A549 (cell line): ENCODE measurements at regions not wholly inside any gene's neighbourhood (a gene's known extent, or its start where the extent isn't known, plus 50 kb on each side); places are given as distances from the start of the nearest gene placed in this dataset.

Source experiments
- ATAC-seq, 2 experiments: fragments of 200-7000 bp in 1 of 2; fragments of >200 bp in 1 of 2; cut with Nextera tagmentation in 1 of 2; cut with Tn5 transposase in 1 of 2; 3 replicates each; pipeline versions ENCODE4 v1.8.0 to v1.9.1; 2018 to 2020; ENCODE audit warnings: mild to moderate bottlenecking in 1 of 2, moderate library complexity in 1 of 2
- CTCF ChIA-PET: fragments of 300-600 bp; sonication (Branson Sonifier 250); formaldehyde crosslinking; extraction: SDS; loops from one replicate; lab custom pipeline; 2021; ENCODE audit warnings: antibody characterized with exemption, inconsistent platforms; lab: Yijun Ruan, JAX
- POLR2A ChIA-PET: fragments of 350-600 bp; formaldehyde crosslinking; extraction: SDS; loops from one replicate; lab custom pipeline; 2021; ENCODE audit warnings: antibody characterized with exemption, inconsistent platforms; lab: Yijun Ruan, JAX
- DNase-seq, 2 experiments: peaks; one replicate each; pipeline versions ENCODE4 v3.0.0 to v3.0.0-alpha.2; 2011 to 2016; ENCODE audit warnings: low read depth in 1 of 2, low spot score in 1 of 2
- FAIRE-seq: peaks from 2 replicates; lab custom pipeline; 2011; peaks lifted over from hg19 to GRCh38; lab: Jason Lieb, UNC
- H3K27ac ChIP-seq, 2 experiments: fragments of >200 bp; sonication (Bioruptor Twin); formaldehyde crosslinking; 3 replicates each; pipeline ENCODE4 v1.5.1; 2016 to 2017
- H3K4me1 ChIP-seq: fragments of >200 bp; sonication (Bioruptor Twin); formaldehyde crosslinking; 3 replicates; pipeline ENCODE4 v1.6.1; 2016
- H3K4me2 ChIP-seq: fragments of >200 bp; sonication (Bioruptor Twin); formaldehyde crosslinking; 3 replicates; pipeline ENCODE4 v1.6.1; 2016
- H3K4me3 ChIP-seq: fragments of >200 bp; sonication (Bioruptor Twin); formaldehyde crosslinking; 3 replicates; pipeline ENCODE4 v1.5.1; 2016
- H3K9me3 ChIP-seq: fragments of >200 bp; sonication (Bioruptor Twin); formaldehyde crosslinking; 3 replicates; pipeline ENCODE4 v1.6.1; 2016
- BHLHE40 ChIP-seq: IDR thresholded peaks from 2 replicates; pipeline ENCODE4 v1.6.1; 2012; ENCODE audit warnings: low read depth, low read length, inconsistent platforms
- CBX2 ChIP-seq: fragments of 200-600 bp; sonication (generic); IDR thresholded peaks from 2 replicates; pipeline ENCODE4 v1.6.1; 2016; ENCODE audit warnings: low read depth, mild to moderate bottlenecking, borderline replicate concordance
- CBX8 ChIP-seq: fragments of 200-600 bp; sonication (generic); IDR thresholded peaks from 2 replicates; pipeline ENCODE4 v1.6.1; 2016
- EHF ChIP-seq: fragments of 250-450 bp; sonication (Bioruptor Pico); IDR thresholded peaks from 2 replicates; pipeline ENCODE4 v1.5.0; 2020; ENCODE audit warnings: mild to moderate bottlenecking
- EP300 ChIP-seq, 2 experiments: fragments of >200 bp; sonication (Bioruptor Twin); formaldehyde crosslinking; IDR thresholded peaks; 2 replicates in 1 of 2; 3 replicates in 1 of 2; pipeline ENCODE4 v1.6.1; 2016 to 2017
- FOXS1 ChIP-seq: fragments of 250-450 bp; sonication (Bioruptor Pico); IDR thresholded peaks from 2 replicates; pipeline ENCODE4 v1.5.0; 2020; ENCODE audit warnings: mild to moderate bottlenecking, moderate library complexity
- GATA3 ChIP-seq: IDR thresholded peaks from 2 replicates; pipeline ENCODE4 v1.6.1; 2012; ENCODE audit warnings: borderline replicate concordance
- HDAC2 ChIP-seq: fragments of 200-600 bp; sonication (generic); IDR thresholded peaks from 2 replicates; pipeline ENCODE4 v1.6.1; 2016
- HES2 ChIP-seq: fragments of >200 bp; sonication (Bioruptor Twin); formaldehyde crosslinking; IDR thresholded peaks from 2 replicates; pipeline ENCODE4 v1.6.1; 2016
- KDM5A ChIP-seq: fragments of 200-600 bp; sonication (generic); IDR thresholded peaks from 2 replicates; pipeline ENCODE4 v1.6.1; 2016; ENCODE audit warnings: antibody characterized with exemption, mild to moderate bottlenecking
- MAFK ChIP-seq: fragments of 450-650 bp; IDR thresholded peaks from 2 replicates; pipeline ENCODE4 v1.6.1; 2014; ENCODE audit not compliant: partially characterized antibody
- MAX ChIP-seq: IDR thresholded peaks from 2 replicates; pipeline ENCODE4 v1.6.1; 2012
- NFE2L2 ChIP-seq: fragments of 150-350 bp; conservative IDR thresholded peaks from 2 replicates; pipeline ENCODE4 v1.6.1; 2014; ENCODE audit warnings: low read length
- NPAS2 ChIP-seq: fragments of 250-450 bp; sonication (Bioruptor Pico); IDR thresholded peaks from 2 replicates; pipeline ENCODE4 v1.8.0; 2022; ENCODE audit warnings: mild to moderate bottlenecking, moderate library complexity, borderline replicate concordance
- POLR2A ChIP-seq: IDR thresholded peaks from 2 replicates; pipeline ENCODE4 v1.6.1; 2012; ENCODE audit warnings: mild to moderate bottlenecking, low read length
- POLR2AphosphoS2 ChIP-seq: conservative IDR thresholded peaks from 2 replicates; pipeline ENCODE4 v1.6.1; 2012; ENCODE audit warnings: low read length, improper control_type of control experiment, inconsistent platforms
- RFX5 ChIP-seq: fragments of 450-650 bp; IDR thresholded peaks from 2 replicates; pipeline ENCODE4 v1.7.1; 2014; ENCODE audit warnings: antibody characterized with exemption, mild to moderate bottlenecking, moderate library complexity
- RNF2 ChIP-seq: fragments of 200-600 bp; sonication (generic); IDR thresholded peaks from 2 replicates; pipeline ENCODE4 v1.6.1; 2016; ENCODE audit warnings: low read depth, mild to moderate bottlenecking, antibody characterized with exemption, moderate library complexity, borderline replicate concordance
- SREBF2 ChIP-seq: fragments of 450-650 bp; IDR thresholded peaks from 2 replicates; pipeline ENCODE4 v1.6.1; 2014; ENCODE audit warnings: mild to moderate bottlenecking, moderate library complexity
- ZNF302 ChIP-seq: fragments of 250-450 bp; sonication (Bioruptor Pico); IDR thresholded peaks from 2 replicates; pipeline ENCODE4 v1.9.0; 2021; ENCODE audit warnings: inconsistent platforms, mild to moderate bottlenecking, moderate library complexity
- WGBS: methylation state at CpG from one replicate; pipeline ENCODE4 v1.1.6; 2017; ENCODE audit errors: missing lambda C conversion rate; 5-methylcytosine and 5-hydroxymethylcytosine counted together
- TF ChIP-seq, protein P1 (sequence below): fragments of 250-450 bp; sonication (Bioruptor Pico); IDR thresholded peaks from 2 replicates; pipeline ENCODE4 v1.5.0; 2020; ENCODE audit warnings: low read depth, mild to moderate bottlenecking, moderate library complexity

DNA sequence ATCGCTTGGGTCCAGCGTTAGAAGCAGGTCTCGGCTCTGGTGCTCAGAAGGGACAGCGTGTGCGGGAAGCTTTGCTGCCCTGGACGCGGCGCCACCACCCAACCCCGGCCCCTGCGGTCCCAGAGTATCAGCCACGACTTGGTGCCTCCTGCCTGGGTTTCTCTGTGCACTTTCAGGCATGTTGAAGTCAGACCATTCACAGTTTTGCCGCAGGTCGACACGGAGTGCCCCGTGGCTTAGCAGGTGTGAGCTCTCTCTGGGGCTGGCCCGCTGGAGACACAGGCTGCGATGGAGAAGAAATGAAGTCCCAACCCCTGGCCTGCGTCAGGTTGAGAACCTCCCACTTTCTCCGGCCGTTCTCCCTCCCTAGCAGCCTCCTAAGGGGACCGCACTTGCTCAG lies 494.5 kb downstream of the BRD1 start:
- POLR2A ChIA-PET = no interaction called here
- CTCF ChIA-PET = no interaction called here
- H3K4me3 ChIP-seq = no peak overlapping the region
- FAIRE-seq = no peak
- H3K9me3 ChIP-seq = no peaks in the 10 kb centered on the region
- no peak overlapping the region for H3K4me2 ChIP-seq
- no peak for DNase-seq
- no peak for ATAC-seq
- H3K27ac ChIP-seq = no peak overlapping the region
- no peaks in the 10 kb centered on the region for H3K4me1 ChIP-seq
- TF ChIP-seq MAFK (no peak), SREBF2 (no peak), MAX (no peak), EHF (CRISPR knock-in tag) (no peak), NPAS2 (CRISPR knock-in tag) (no peak), HES2 (no peak), BHLHE40 (no peak), NFE2L2 (no peak), RFX5 (no peak), FOXS1 (no peak)
- TF ChIP-seq, all 56 proteins: peak for 0
- 57% methylated on average over 14 of the region's 21 CpGs for WGBS

- DNase-seq (no peak), FAIRE-seq (no peak), ATAC-seq (no peak)
- TF ChIP-seq, protein P1, sequence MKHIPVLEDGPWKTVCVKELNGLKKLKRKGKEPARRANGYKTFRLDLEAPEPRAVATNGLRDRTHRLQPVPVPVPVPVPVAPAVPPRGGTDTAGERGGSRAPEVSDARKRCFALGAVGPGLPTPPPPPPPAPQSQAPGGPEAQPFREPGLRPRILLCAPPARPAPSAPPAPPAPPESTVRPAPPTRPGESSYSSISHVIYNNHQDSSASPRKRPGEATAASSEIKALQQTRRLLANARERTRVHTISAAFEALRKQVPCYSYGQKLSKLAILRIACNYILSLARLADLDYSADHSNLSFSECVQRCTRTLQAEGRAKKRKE (CRISPR knock-in tag) = no peak
- Histone ChIP-seq H3K4me1 (no peaks in the 10 kb centered on the region), H3K4me3 (no peak overlapping the region), H3K9me3 (no peaks in the 10 kb centered on the region), H3K27ac (no peak overlapping the region), H3K4me2 (no peak overlapping the region)
- POLR2A ChIA-PET = no interaction called here
- WGBS = 39% methylated on average over 9 of the region's 10 CpGs
- CTCF ChIA-PET = no interaction called here
These were observed 495.0 kb downstream of the BRD1 start for GRCh38 chr22:49332691-49333090.

GRCh38 chr22:49331878-49332277 lies 495.8 kb downstream of the BRD1 start:
- FAIRE-seq (no peak), ATAC-seq (no peak), DNase-seq (no peak)
- TF ChIP-seq HDAC2 (no peak), POLR2AphosphoS2 (no peak), FOXS1 (no peak), RNF2 (no peak), CBX8 (no peak), ZNF302 (no peak), EP300 (IDR thresholded peaks at IDR 0.05) (no peak), POLR2A (no peak), KDM5A (no peak), CBX2 (no peak), MAFK (no peak)
- CTCF ChIA-PET = interaction anchor here (1.4 kb wide), 1 partner anchor 27 kb away, joined by 3 read pairs; no protein-coding TSS in a partner anchor
- 15% methylated on average over 5 of the region's 10 CpGs for WGBS
- no peak overlapping the region for H3K27ac ChIP-seq
- no peak overlapping the region for H3K4me3 ChIP-seq
- no peak overlapping the region for H3K4me2 ChIP-seq
- no peaks in the 10 kb centered on the region for H3K9me3 ChIP-seq
- H3K4me1 ChIP-seq = no peaks in the 10 kb centered on the region
- POLR2A ChIA-PET = no interaction called here

- 4% methylated on average over 4 of the region's 12 CpGs for WGBS
- ATAC-seq = no peak
- CTCF ChIA-PET = interaction anchor here (1.4 kb wide), 1 partner anchor 26 kb away, joined by 3 read pairs; no protein-coding TSS in a partner anchor
- POLR2A ChIA-PET = no interaction called here
- H3K9me3 ChIP-seq = no peaks in the 10 kb centered on the region
- no peak for DNase-seq
- H3K4me1 ChIP-seq = no peaks in the 10 kb centered on the region
- no peak overlapping the region for H3K4me2 ChIP-seq
- no peak for FAIRE-seq
- no peak overlapping the region for H3K27ac ChIP-seq
- no peak overlapping the region for H3K4me3 ChIP-seq
- TF ChIP-seq MAFK (peak; percentile 88), GATA3 (no peak)
These were observed 496.4 kb downstream of the BRD1 start for GRCh38 chr22:49331223-49331815.
